ENCODE measurements at regions not wholly inside any gene's neighbourhood (a gene's known extent, or its start where the extent isn't known, plus 50 kb on each side); places are given as distances from the start of the nearest gene placed in this dataset.
"Not testable (repeated sequence)": the region's sequence is repeated elsewhere in the genome, so short reads cannot be mapped to it uniquely, and the experiment has no call there.

DNA sequence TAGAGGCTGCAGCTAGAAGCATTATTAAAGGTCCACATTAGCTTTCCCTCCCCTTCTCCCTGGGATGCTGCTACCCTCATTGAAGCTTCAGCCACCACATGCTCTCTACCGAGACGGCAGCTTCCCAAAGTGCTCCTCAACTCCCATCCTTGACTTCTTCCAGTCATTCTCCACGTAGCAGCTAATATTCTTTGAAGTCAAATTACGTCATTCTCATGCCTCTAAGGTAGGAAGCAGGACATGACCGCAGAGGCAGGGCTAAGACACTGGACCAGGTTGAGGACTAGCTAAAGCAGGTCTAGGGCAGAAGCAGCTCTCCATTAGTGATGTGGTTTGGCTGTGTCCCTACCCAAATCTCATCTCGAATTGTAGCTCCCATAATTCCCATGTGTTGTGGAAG is 128.3 kb downstream of the SHOX start:
- DNase-seq (ENCODE audit: low read depth) = no peak

- DNase-seq (ENCODE audit: low read depth) = no peak
Measured at GRCh38 chrX:750812-751211, 120.2 kb downstream of the SHOX start.

DNA sequence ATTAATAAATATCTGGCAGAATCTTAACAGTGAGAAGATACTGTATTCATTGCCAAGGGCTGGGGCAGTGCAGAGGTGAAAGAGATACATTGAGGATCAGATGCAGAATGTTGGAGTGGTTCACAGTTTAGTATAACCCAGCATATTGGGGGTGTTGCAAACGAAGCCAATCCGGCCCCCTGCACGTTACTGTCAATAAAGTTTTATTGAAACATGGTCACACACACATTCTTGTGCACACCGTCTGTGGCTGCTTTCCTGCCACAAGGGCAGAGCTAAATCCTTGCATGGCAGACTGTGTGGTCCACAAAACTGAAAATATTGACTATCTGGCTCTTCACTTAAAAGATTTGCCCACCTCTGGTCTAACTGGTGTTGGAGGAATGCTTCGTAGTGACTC is 119.7 kb downstream of the SHOX start:
- DNase-seq (ENCODE audit: low read depth) = no peak

DNA sequence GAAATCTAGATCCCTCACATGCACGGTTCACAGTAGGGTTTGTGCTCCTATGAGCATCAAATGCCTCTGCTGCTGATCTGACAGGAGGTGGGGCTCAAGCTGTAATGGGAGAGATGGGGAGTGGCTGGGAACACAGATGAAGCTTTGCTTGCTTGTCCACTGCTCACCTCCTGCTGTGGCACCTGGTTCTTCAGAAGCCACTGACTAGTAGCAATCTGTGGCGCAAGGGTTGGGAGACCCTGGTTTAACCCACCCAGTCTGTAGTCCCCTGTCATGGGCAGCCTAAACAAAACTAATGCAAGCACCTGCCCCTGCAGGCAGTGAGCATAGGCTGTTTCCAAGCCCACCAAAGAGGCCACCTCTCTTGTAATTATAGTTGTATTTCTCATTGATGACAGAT is 116.6 kb downstream of the SHOX start:
- no peak for DNase-seq (ENCODE audit: low read depth)

- no peak for DNase-seq (ENCODE audit: low read depth)
Measured at GRCh38 chrX:739611-740010, 109.0 kb downstream of the SHOX start.

DNA sequence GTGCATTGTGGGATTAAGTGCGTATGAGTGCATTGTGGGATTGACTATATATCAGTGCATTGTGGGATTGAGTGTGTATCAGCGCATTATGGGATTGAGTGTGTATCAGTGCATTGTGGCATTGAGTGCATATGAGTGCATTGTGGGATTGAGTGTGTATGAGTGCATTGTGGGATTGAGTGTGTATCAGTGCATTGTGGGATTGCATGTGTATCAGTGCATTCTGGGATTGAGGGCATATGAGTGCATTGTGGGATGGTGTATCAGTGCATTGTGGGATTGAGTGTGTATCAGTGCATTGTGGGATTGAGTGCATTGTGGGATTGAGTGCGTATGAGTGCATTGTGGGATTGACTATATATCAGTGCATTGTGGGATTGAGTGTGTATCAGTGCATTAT is 106.4 kb downstream of the SHOX start:
- DNase-seq (ENCODE audit: low read depth) = not testable (repeated sequence)

GRCh38 chrX:734362-734761 is 103.8 kb downstream of the SHOX start:
- DNase-seq (ENCODE audit: low read depth) = no peak

GRCh38 chrX:733961-734360 is 103.4 kb downstream of the SHOX start:
- DNase-seq (ENCODE audit: low read depth) = no peak

DNA sequence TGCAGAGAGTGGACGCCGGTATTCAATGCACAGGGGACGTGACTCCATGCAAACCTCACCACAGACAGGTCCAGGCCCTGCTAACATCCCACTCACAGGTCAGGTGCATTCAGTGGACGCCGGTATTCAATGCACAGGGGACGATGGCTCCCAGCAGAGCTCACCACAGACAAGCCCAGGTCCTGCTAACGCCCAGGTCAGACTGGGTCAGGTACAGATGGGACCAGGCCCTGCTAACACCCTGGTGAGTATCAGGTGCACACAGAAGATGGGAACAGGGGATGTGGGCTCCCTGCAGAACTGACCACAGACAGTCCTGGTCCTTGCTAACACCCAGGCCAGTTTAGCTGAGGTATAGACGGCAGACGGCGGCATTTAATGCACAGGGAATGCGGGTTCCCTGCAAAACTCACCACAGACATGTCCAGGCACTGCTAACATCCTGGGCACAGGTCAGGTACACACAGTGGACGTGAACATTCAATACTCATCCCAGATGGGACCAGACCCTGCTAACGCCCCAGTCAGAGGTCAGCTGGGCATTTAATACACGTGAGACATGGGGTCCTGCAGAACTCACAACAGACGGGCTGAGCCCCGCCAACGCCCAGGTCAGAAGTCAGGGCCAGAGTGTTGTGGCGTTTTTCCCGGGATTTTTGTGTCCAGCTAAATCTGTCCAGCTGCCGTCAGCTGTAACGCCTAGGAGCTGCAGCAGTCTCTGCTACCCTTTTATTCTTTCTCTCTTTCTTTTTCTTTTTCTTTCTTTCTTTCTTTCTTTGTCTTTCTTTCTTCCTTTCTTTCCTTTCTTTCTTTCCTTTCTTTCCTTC is 99.2 kb downstream of the SHOX start:
- DNase-seq (ENCODE audit: low read depth) = no peak

DNA sequence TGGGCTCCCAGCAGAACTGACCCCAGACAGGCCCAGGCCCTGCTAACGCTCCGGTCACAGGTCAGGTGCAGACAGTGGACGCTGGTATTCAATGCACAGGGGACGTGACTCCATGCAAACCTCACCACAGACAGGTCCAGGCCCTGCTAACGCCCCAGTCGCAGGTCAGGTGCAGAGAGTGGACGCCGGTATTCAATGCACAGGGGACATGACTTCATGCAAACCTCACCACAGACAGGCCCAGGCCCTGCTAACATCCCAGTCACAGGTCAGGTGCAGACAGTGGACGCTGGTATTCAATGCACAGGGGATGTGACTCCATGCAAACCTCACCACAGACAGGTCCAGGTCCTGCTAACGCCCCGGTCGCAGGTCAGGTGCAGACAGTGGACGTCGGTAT is 98.5 kb downstream of the SHOX start:
- DNase-seq (ENCODE audit: low read depth) = not testable (repeated sequence)

DNA sequence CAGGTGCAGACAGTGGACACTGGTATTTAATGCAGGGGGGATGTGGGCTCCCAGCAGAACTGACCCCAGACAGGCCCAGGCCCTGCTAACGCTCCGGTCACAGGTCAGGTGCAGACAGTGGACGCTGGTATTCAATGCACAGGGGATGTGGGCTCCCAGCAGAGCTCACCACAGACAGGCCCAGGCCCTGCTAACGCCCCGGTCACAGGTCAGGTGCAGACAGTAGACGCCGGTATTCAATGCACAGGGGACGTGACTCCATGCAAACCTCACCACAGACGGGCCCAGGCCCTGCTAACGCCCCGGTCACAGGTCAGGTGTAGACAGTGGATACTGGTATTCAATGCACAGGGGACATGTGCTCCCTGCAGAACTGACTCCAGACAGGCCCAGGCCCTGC is 98.0 kb downstream of the SHOX start:
- DNase-seq (ENCODE audit: low read depth) = not testable (repeated sequence)

- DNase-seq (ENCODE audit: low read depth) = no peak
Measured at GRCh38 chrX:727738-728621, 97.4 kb downstream of the SHOX start.

GRCh38 chrX:725971-726370 is 95.4 kb downstream of the SHOX start:
- DNase-seq (ENCODE audit: low read depth) = no peak

DNA sequence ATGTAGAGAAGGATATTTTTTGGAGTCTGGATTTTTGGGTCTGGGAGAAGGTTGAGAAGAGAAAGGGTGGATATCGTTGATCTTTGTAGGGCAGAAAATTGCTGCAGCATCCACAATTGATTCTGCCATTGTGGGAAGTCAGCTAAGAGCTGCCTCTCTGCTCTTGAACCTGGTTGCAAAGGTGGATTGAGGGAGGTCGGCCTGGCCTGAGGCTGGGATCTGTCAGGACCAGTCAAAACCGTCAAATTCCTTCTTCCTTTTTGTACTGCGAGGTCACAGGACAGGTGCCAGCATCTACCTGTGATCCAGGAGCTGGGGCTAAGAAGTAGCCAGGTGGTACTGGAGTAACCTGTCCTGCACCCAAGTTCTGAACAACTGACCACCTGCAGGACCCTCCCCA is 93.7 kb downstream of the SHOX start:
- no peak for DNase-seq (ENCODE audit: low read depth)

GRCh38 chrX:723781-724180 is 93.2 kb downstream of the SHOX start:
- peak; percentile 10 for DNase-seq (ENCODE audit: low read depth)

DNA sequence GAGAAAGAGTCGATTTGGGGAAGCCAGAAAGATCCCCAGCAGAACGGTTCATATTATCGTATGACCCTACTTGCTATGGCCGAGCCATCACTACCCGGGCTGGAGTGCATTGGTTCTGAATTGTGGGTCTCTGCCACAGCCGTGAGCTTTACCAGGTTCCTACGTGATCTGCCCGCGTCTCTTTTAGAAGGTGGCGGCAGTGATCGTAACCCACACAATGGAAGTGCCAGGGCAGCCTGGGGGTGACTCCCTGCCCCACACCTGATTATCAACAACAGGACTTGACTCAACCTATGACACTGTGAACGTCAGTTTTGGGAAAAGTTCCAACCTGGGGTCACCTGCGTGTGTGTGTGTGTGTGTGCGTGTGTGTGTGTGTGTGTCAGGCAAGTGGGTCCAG is 90.8 kb downstream of the SHOX start:
- DNase-seq (ENCODE audit: low read depth) = no peak

- no peak for DNase-seq (ENCODE audit: low read depth)
Measured at GRCh38 chrX:720825-721224, 90.2 kb downstream of the SHOX start.

- DNase-seq (ENCODE audit: low read depth) = no peak
Measured at GRCh38 chrX:720250-720649, 89.7 kb downstream of the SHOX start.

DNA sequence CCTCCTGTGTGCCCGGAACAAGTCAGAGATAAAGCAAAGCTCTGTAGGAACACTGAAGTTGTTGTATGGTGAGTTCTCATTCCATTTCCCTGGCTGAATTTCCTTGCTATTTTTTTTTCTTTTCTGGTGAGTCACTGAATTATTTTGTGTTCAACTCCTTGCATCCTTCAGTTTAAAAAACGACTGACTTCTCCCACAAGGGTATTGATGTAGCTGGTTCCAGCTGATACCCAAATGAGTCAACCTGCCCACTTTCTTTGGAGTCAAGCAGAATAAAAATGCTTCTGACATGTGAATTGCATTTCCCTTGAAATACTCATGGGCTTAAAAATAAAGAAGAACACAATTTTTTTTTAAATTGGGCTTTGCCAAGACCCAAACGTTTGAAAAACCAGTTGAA is 85.5 kb downstream of the SHOX start:
- no peak for DNase-seq (ENCODE audit: low read depth)

DNA sequence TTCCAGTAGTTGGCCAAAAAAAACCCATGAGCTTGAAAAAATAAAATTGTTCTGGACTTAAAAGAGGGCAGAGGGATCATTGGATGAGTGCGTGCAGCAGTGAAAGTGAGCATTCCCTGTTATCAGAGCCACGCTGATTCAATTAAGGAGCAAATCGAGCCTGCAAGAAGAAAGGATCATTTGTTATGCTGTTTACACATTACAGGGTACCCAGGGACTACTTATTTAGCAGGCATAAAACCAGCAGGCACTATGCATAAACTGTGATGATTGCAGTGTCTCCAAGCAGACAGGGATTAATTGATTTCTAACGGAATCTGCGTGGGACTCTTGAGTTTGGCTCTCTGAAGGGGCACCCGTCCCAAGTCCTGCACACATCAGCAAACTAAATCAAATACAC is 83.5 kb downstream of the SHOX start:
- DNase-seq (ENCODE audit: low read depth) = no peak
